ENCODE measurements at regions not wholly inside any gene's neighbourhood (a gene's known extent, or its start where the extent isn't known, plus 50 kb on each side); places are given as distances from the start of the nearest gene placed in this dataset.

- TF ChIP-seq CTCF (IDR thresholded peaks at IDR 0.05) (no peak), POLR2A (IDR thresholded peaks at IDR 0.05) (no peak)
Measured at GRCh38 chr9:102206432-102206831, 468.0 kb upstream of the GRIN3A start.
